H1 (cell line): ENCODE measurements at regions not wholly inside any gene's neighbourhood (a gene's known extent, or its start where the extent isn't known, plus 50 kb on each side); places are given as distances from the start of the nearest gene placed in this dataset.

Experiments used
- CTCF ChIA-PET: fragments of 300-600 bp; sonication (Branson Sonifier 250); formaldehyde crosslinking; loops from one replicate; lab custom pipeline; 2021; ENCODE audit not compliant: partially characterized antibody; lab: Charles Lee
- POLR2A ChIA-PET: fragments of 300-600 bp; sonication (Branson Sonifier 250); formaldehyde crosslinking; loops from one replicate; lab custom pipeline; 2021; ENCODE audit warnings: inconsistent platforms; ENCODE audit not compliant: partially characterized antibody; lab: Charles Lee
- DNase-seq, 2 experiments: peaks; one replicate each; pipeline versions ENCODE4 v3.0.0 to v3.0.0-alpha.2; 2010 to 2022; ENCODE audit warnings: low spot score in 2 of 2, low read depth in 1 of 2, mixed read lengths in 1 of 2
- FAIRE-seq: peaks from 2 replicates; lab custom pipeline; 2011; peaks lifted over from hg19 to GRCh38; lab: Jason Lieb, UNC
- H2AFZ ChIP-seq: 2 replicates; pipeline ENCODE4 v1.8.1; 2012; ENCODE audit warnings: low read length, inconsistent platforms
- H2AK5ac ChIP-seq: 2 replicates; pipeline ENCODE4 v1.6.1; 2013; ENCODE audit warnings: low read depth, low read length
- H2BK120ac ChIP-seq: replicated peaks from 2 replicates; pipeline ENCODE3; 2013; ENCODE audit warnings: low read depth, low read length, inconsistent platforms
- H2BK12ac ChIP-seq: 2 replicates; pipeline ENCODE4 v1.6.1; 2013; ENCODE audit warnings: low read depth, low read length
- H2BK15ac ChIP-seq: 2 replicates; pipeline ENCODE4 v1.6.1; 2013; ENCODE audit warnings: low read length
- H2BK20ac ChIP-seq: 2 replicates; pipeline ENCODE4 v1.6.1; 2013; ENCODE audit warnings: low read length
- H2BK5ac ChIP-seq: 2 replicates; pipeline ENCODE4 v1.6.1; 2013; ENCODE audit warnings: low read depth, low read length
- H3K14ac ChIP-seq: 2 replicates; pipeline ENCODE4 v1.6.1; 2013; ENCODE audit warnings: inconsistent platforms; ENCODE audit not compliant: insufficient read length
- H3K18ac ChIP-seq: 2 replicates; pipeline ENCODE4 v1.6.1; 2013; ENCODE audit warnings: low read length; ENCODE audit errors: extremely low read depth
- H3K23ac ChIP-seq: 2 replicates; pipeline ENCODE4 v1.6.1; 2013; ENCODE audit warnings: inconsistent platforms; ENCODE audit not compliant: insufficient read length
- H3K23me2 ChIP-seq: 2 replicates; pipeline ENCODE4 v1.6.1; 2013; ENCODE audit warnings: low read depth, low read length
- H3K27ac ChIP-seq: 2 replicates; pipeline ENCODE4 v1.6.1; 2011; ENCODE audit warnings: low read depth, low read length, inconsistent platforms
- H3K27me3 ChIP-seq, 4 experiments: replicated peaks in 1 of 4; 1 replicate in 1 of 4; 2 replicates in 3 of 4; pipeline versions ENCODE4 v1.6.1 to v1.8.1; 2011 to 2013; ENCODE audit warnings: low read length in 3 of 4, mild to moderate bottlenecking in 3 of 4, inconsistent platforms in 2 of 4, mixed read lengths in 2 of 4, moderate library complexity in 1 of 4; ENCODE audit not compliant: control insufficient read depth in 3 of 4, insufficient read depth in 3 of 4; ENCODE audit errors: extremely low read depth in 1 of 4
- H3K36me3 ChIP-seq, 4 experiments: 2 replicates each; pipeline versions ENCODE4 v1.6.1 to v1.8.1; 2011 to 2013; ENCODE audit warnings: mild to moderate bottlenecking in 4 of 4, low read length in 3 of 4, moderate library complexity in 2 of 4, control low read depth in 1 of 4, inconsistent platforms in 1 of 4; ENCODE audit not compliant: insufficient read depth in 4 of 4, control insufficient read depth in 2 of 4
- H3K4ac ChIP-seq: replicated peaks from 2 replicates; pipeline ENCODE3; 2013; ENCODE audit warnings: low read length, low read depth, mixed read lengths, inconsistent platforms; ENCODE audit not compliant: insufficient read length
- H3K4me1 ChIP-seq, 4 experiments: replicated peaks in 1 of 4; 1 replicate in 1 of 4; 2 replicates in 3 of 4; pipeline versions ENCODE4 v1.6.1 to v1.8.1; 2011 to 2013; ENCODE audit warnings: low read length in 3 of 4, inconsistent platforms in 2 of 4, mixed read lengths in 1 of 4; ENCODE audit not compliant: insufficient read depth in 4 of 4, control insufficient read depth in 3 of 4
- H3K4me2 ChIP-seq, 2 experiments: 2 replicates each; pipeline versions ENCODE4 v1.6.1 to v1.8.1; 2011 to 2013; ENCODE audit warnings: low read depth in 2 of 2, low read length in 2 of 2, control low read depth in 1 of 2, inconsistent platforms in 1 of 2, mild to moderate bottlenecking in 1 of 2; ENCODE audit not compliant: insufficient read depth in 1 of 2
- H3K4me3 ChIP-seq, 4 experiments: fragments of 200-600, 300-600 bp in 1 of 4; sonication (generic), shearing (Covaris generic), sonication (Bioruptor Twin) in 1 of 4; 2 replicates each; pipeline versions ENCODE4 v1.5.1 to v1.8.1; 2011 to 2016; ENCODE audit warnings: low read length in 4 of 4, low read depth in 3 of 4, control low read depth in 2 of 4, inconsistent platforms in 2 of 4, mild to moderate bottlenecking in 2 of 4, mixed read lengths in 1 of 4, moderate library complexity in 1 of 4; ENCODE audit not compliant: insufficient read depth in 2 of 4; ENCODE audit errors: extremely low read depth in 1 of 4
- H3K56ac ChIP-seq: replicated peaks from 2 replicates; pipeline ENCODE3; 2013; ENCODE audit warnings: low read depth, mild to moderate bottlenecking, mixed read lengths, low read length, inconsistent platforms; ENCODE audit not compliant: insufficient read length
- H3K79me1 ChIP-seq: 2 replicates; pipeline ENCODE4 v1.6.1; 2013; ENCODE audit warnings: low read depth, low read length, control low read depth
- H3K79me2 ChIP-seq, 2 experiments: 2 replicates each; pipeline versions ENCODE4 v1.6.1 to v1.8.1; 2012 to 2013; ENCODE audit warnings: low read length in 2 of 2, mild to moderate bottlenecking in 2 of 2, inconsistent platforms in 1 of 2; ENCODE audit not compliant: insufficient read depth in 2 of 2, control insufficient read depth in 1 of 2
- H3K9ac ChIP-seq, 4 experiments: replicated peaks in 1 of 4; 1 replicate in 1 of 4; 2 replicates in 3 of 4; pipeline versions ENCODE4 v1.6.1 to v1.8.1; 2011 to 2013; ENCODE audit warnings: low read depth in 3 of 4, low read length in 3 of 4, control low read depth in 2 of 4, mild to moderate bottlenecking in 2 of 4, moderate library complexity in 2 of 4, inconsistent platforms in 1 of 4; ENCODE audit errors: extremely low read depth in 1 of 4
- H3K9me3 ChIP-seq, 2 experiments: 2 replicates each; pipeline versions ENCODE4 v1.6.1 to v1.8.1; 2012 to 2013; ENCODE audit warnings: mild to moderate bottlenecking in 2 of 2, moderate library complexity in 2 of 2, control low read depth in 1 of 2, inconsistent platforms in 1 of 2, low read depth in 1 of 2, low read length in 1 of 2, mixed read lengths in 1 of 2; ENCODE audit not compliant: insufficient read depth in 2 of 2
- H4K20me1 ChIP-seq, 2 experiments: replicated peaks in 1 of 2; 2 replicates each; pipeline versions ENCODE3 to v1.8.1; 2011 to 2013; ENCODE audit warnings: inconsistent platforms in 2 of 2, low read length in 2 of 2, mild to moderate bottlenecking in 1 of 2; ENCODE audit not compliant: insufficient read depth in 2 of 2, control insufficient read depth in 1 of 2
- H4K5ac ChIP-seq: 2 replicates; pipeline ENCODE4 v1.6.1; 2013; ENCODE audit warnings: low read length, low read depth, mixed read lengths, inconsistent platforms; ENCODE audit not compliant: insufficient read length
- H4K8ac ChIP-seq: 2 replicates; pipeline ENCODE4 v1.8.0; 2013; ENCODE audit warnings: mild to moderate bottlenecking, moderate library complexity, low read length, inconsistent platforms; ENCODE audit not compliant: insufficient read depth; ENCODE audit errors: extremely low read depth
- H4K91ac ChIP-seq: replicated peaks from 2 replicates; pipeline ENCODE3; 2013; ENCODE audit warnings: low read length, mixed read lengths, inconsistent platforms; ENCODE audit not compliant: insufficient read length
- CBX5 ChIP-seq: fragments of 300-800, 300-1000 bp; sonication (generic); IDR thresholded peaks from 2 replicates; pipeline ENCODE4 v1.7.1; 2016; ENCODE audit warnings: antibody characterized with exemption, low read length, low read depth
- EGR1 ChIP-seq: IDR thresholded peaks from 2 replicates; pipeline ENCODE4 v1.6.1; 2011; ENCODE audit warnings: low read depth, low read length, borderline replicate concordance
- FOSL1 ChIP-seq: IDR thresholded peaks from 2 replicates; pipeline ENCODE4 v1.6.1; 2011; ENCODE audit warnings: mild to moderate bottlenecking, low read depth, low read length, moderate library complexity; ENCODE audit not compliant: insufficient read depth
- GABPA ChIP-seq: IDR thresholded peaks from 2 replicates; pipeline ENCODE4 v1.6.1; 2011; ENCODE audit warnings: mild to moderate bottlenecking, low read length, moderate library complexity, borderline replicate concordance; ENCODE audit not compliant: insufficient read depth
- KDM4A ChIP-seq: IDR thresholded peaks from one replicate; pipeline ENCODE4 v1.7.1; 2012; ENCODE audit warnings: low read depth, mild to moderate bottlenecking, moderate library complexity, low read length, inconsistent platforms; ENCODE audit not compliant: severe bottlenecking
- KDM5A ChIP-seq: fragments of 200-600 bp; IDR thresholded peaks from 2 replicates; pipeline ENCODE4 v1.7.1; 2012; ENCODE audit warnings: mild to moderate bottlenecking, low read length, inconsistent platforms, mixed read lengths
- NANOG ChIP-seq: IDR thresholded peaks from 2 replicates; pipeline ENCODE4 v1.6.1; 2011; ENCODE audit warnings: low read length, low read depth, mild to moderate bottlenecking, inconsistent platforms; ENCODE audit not compliant: insufficient read depth, poor library complexity, severe bottlenecking
- NRF1 ChIP-seq: IDR thresholded peaks from 2 replicates; pipeline ENCODE4 v1.6.1; 2011; ENCODE audit warnings: mild to moderate bottlenecking, low read depth, low read length, improper control_type of control experiment
- RAD21 ChIP-seq, 2 experiments: IDR thresholded peaks in 1 of 2; conservative IDR thresholded peaks in 1 of 2; 2 replicates each; pipeline ENCODE4 v1.6.1; 2011; ENCODE audit warnings: low read depth in 2 of 2, low read length in 2 of 2, improper control_type of control experiment in 1 of 2, inconsistent platforms in 1 of 2, mild to moderate bottlenecking in 1 of 2, moderate library complexity in 1 of 2
- RBBP5 ChIP-seq: IDR thresholded peaks from 2 replicates; pipeline ENCODE4 v1.7.1; 2012; ENCODE audit warnings: low read depth, mild to moderate bottlenecking, inconsistent platforms, low read length, moderate library complexity, borderline replicate concordance
- SP2 ChIP-seq: IDR thresholded peaks from 2 replicates; pipeline ENCODE4 v1.6.1; 2012; ENCODE audit warnings: mild to moderate bottlenecking, low read length, inconsistent platforms
- TCF12 ChIP-seq: IDR thresholded peaks from 2 replicates; pipeline ENCODE4 v1.6.1; 2011; ENCODE audit warnings: low read depth, mild to moderate bottlenecking, low read length
- USF2 ChIP-seq: IDR thresholded peaks from 2 replicates; pipeline ENCODE4 v1.6.1; 2011; ENCODE audit warnings: low read length, improper control_type of control experiment
- WGBS, 2 experiments: shearing (Covaris generic) in 1 of 2; methylation state at CpG; one replicate each; pipeline versions ENCODE4 v1.1.6 to v1.1.7; 2013 to 2015; ENCODE audit warnings: low lambda C conversion rate in 2 of 2, mixed read lengths in 2 of 2, inconsistent platforms in 1 of 2, low coverage in 1 of 2, missing lambda C conversion rate in 1 of 2; ENCODE audit not compliant: insufficient replicate concordance in 2 of 2, insufficient coverage in 1 of 2, insufficient read length in 1 of 2; ENCODE audit errors: extremely low coverage in 1 of 2, missing lambda C conversion rate in 1 of 2; 5-methylcytosine and 5-hydroxymethylcytosine counted together

- POLR2A ChIA-PET: no interaction called here
- Histone ChIP-seq H3K18ac (no peak overlapping the region), H2AFZ (no peak overlapping the region), H3K79me1 (no peaks in the 10 kb centered on the region), H2BK120ac (no peak overlapping the region), H2BK5ac (no peak overlapping the region), H3K56ac (no peak overlapping the region), H3K23ac (no peak overlapping the region), H4K20me1 (no peaks in the 10 kb centered on the region), H3K4me1 (no peaks in the 10 kb centered on the region), H3K4ac (no peak overlapping the region), H4K8ac (no peak overlapping the region), H3K79me2 (no peaks in the 10 kb centered on the region), H2BK15ac (no peak overlapping the region), H3K36me3 (no peaks in the 10 kb centered on the region), H4K91ac (no peak overlapping the region), H3K4me3 (no peak overlapping the region), H4K5ac (no peak overlapping the region), H3K27ac (no peak overlapping the region), H3K27me3 (no peaks in the 10 kb centered on the region), H2AK5ac (no peak overlapping the region), H3K14ac (no peak overlapping the region), H2BK20ac (no peak overlapping the region), H3K23me2 (no peaks in the 10 kb centered on the region), H3K4me2 (no peak overlapping the region), H3K9ac (no peak overlapping the region), H2BK12ac (no peak overlapping the region), H3K9me3 (no peaks in the 10 kb centered on the region)
- WGBS, 2 experiments: 100% methylated on average over 1 of the region's 1 CpG; no CpG with 5 or more reads in 1 of the 2 experiments
- FAIRE-seq: no peak
- no peak for DNase-seq
- CTCF ChIA-PET: no interaction called here
- TF ChIP-seq RAD21 (IDR thresholded peaks at IDR 0.05 in 1 of 2, conservative IDR thresholded peaks at IDR 0.05 in 1 of 2; ENCODE audit: low read depth in 2 of 2, low read length in 2 of 2) (no peak), NANOG (no peak), GABPA (no peak), CBX5 (no peak), FOSL1 (no peak), SP2 (no peak), TCF12 (no peak), KDM5A (no peak), USF2 (no peak), EGR1 (no peak), KDM4A (no peak), RBBP5 (no peak), NRF1 (no peak)
These were observed 230.6 kb downstream of the CENPW start for GRCh38 chr6:126570507-126570906.
